ENCODE measurements at regions not wholly inside any gene's neighbourhood (a gene's known extent, or its start where the extent isn't known, plus 50 kb on each side); places are given as distances from the start of the nearest gene placed in this dataset.

DNA sequence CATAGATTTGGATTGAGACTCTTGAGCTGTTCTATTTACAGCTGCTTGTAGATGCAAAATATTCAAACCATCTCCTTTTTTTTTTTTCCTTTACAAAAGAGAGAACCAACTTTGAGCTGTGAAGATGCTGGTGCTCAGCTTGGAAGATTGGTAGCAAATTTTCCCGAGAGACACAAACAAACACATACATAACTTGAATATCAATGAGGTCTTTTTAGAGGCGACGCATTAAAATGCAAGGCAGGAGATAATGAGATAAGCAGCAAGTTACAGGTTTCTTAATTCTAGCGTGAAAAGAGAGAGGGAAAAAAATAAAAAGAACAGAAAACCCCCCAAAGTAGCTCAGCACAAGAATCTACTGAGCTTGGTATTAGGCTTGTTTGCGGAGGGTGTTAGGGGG is 247.0 kb upstream of the SORL1-AS1 start:
- TF ChIP-seq, protein P1, sequence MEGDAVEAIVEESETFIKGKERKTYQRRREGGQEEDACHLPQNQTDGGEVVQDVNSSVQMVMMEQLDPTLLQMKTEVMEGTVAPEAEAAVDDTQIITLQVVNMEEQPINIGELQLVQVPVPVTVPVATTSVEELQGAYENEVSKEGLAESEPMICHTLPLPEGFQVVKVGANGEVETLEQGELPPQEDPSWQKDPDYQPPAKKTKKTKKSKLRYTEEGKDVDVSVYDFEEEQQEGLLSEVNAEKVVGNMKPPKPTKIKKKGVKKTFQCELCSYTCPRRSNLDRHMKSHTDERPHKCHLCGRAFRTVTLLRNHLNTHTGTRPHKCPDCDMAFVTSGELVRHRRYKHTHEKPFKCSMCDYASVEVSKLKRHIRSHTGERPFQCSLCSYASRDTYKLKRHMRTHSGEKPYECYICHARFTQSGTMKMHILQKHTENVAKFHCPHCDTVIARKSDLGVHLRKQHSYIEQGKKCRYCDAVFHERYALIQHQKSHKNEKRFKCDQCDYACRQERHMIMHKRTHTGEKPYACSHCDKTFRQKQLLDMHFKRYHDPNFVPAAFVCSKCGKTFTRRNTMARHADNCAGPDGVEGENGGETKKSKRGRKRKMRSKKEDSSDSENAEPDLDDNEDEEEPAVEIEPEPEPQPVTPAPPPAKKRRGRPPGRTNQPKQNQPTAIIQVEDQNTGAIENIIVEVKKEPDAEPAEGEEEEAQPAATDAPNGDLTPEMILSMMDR (IDR thresholded peaks at IDR 0.05): no peak
- TF ChIP-seq POLR2A (IDR thresholded peaks at IDR 0.05): no peak

All from adrenal gland (tissue), 5 donors.